ENCODE measurements at regions not wholly inside any gene's neighbourhood (a gene's known extent, or its start where the extent isn't known, plus 50 kb on each side); places are given as distances from the start of the nearest gene placed in this dataset.

DNA sequence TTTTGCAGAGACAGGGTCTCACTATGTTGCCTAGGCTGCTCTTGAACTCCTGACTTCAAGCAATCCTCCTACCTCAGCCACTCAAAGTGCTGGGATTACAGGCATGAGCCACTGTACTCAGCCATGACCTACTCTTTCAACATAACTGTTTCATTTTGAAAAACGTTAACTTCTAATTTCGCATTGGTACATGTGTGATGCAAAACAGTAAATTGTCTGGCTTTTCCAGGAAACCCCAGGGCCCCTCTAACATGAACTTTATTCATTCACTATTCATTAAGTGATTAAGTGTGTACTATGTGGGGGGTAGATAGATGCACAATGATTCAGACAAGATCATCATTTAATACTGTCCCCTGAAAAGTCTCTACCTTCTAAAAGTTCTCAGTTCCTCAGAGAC, 364.9 kb downstream of the SS18 start:
- H3K4me3 ChIP-seq (ENCODE audit: low read depth, low read length), result no peak overlapping the region
- DNase-seq (ENCODE audit: low read depth), result no peak
- TF ChIP-seq CTCF (IDR thresholded peaks at IDR 0.05; ENCODE audit: low read depth, low read length, missing control alignments), result no peak

DNA sequence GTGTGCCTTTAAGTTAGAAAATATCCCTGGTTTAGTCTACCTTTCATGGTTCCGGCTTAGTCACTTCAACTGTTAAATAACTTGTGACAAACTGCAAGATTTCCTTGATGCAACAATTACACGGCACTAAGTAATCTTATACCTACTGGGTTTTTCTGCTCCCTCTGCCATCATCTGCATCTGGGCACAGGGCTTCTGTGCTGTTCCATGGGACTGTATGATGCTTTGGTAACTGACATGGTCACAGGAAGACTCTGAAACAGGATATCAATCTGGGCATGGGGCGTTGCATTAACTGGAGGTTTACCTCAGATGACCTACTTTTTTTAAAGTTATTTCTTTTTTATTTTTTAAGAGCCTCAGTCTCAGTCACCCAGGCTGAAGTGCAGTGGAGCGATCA, 365.4 kb downstream of the SS18 start:
- no peak for DNase-seq (ENCODE audit: low read depth)
- TF ChIP-seq CTCF (IDR thresholded peaks at IDR 0.05; ENCODE audit: low read depth, low read length, missing control alignments), result no peak
- no peak overlapping the region for H3K4me3 ChIP-seq (ENCODE audit: low read depth, low read length)

DNA sequence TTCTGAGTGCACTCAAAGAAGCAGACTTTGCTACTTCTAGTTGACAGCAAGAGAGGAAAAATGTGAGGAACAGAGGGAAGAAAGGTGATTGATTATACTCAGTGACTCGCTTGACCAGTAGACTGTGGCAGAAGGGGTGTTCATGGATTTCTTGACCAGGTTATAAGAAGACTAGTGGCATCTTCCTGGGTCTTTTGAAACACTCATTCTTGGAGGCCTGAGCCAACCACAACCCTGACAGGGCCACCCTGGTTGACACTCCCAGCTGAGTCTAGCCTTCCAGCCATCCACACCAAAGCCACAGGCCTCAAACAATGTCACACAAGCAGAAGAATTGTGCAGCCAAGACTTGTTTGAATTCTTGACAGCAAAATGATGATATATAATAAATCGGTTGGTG, 366.3 kb downstream of the SS18 start:
- TF ChIP-seq CTCF (IDR thresholded peaks at IDR 0.05; ENCODE audit: low read depth, low read length, missing control alignments), result no peak
- no peak for DNase-seq (ENCODE audit: low read depth)
- H3K4me3 ChIP-seq (ENCODE audit: low read depth, low read length), result no peak overlapping the region

- H3K4me3 ChIP-seq (ENCODE audit: low read depth, low read length), result no peak overlapping the region
- DNase-seq (ENCODE audit: low read depth), result no peak
- no peak for TF ChIP-seq CTCF (IDR thresholded peaks at IDR 0.05; ENCODE audit: low read depth, low read length, missing control alignments)
Measured at GRCh38 chr18:25713103-25713502, 361.1 kb upstream of the ZNF521 start.

GRCh38 chr18:25710981-25711380, 359.0 kb upstream of the ZNF521 start:
- no peak for DNase-seq (ENCODE audit: low read depth)
- no peak overlapping the region for H3K4me3 ChIP-seq (ENCODE audit: low read depth, low read length)
- no peak for TF ChIP-seq CTCF (IDR thresholded peaks at IDR 0.05; ENCODE audit: low read depth, low read length, missing control alignments)

DNA sequence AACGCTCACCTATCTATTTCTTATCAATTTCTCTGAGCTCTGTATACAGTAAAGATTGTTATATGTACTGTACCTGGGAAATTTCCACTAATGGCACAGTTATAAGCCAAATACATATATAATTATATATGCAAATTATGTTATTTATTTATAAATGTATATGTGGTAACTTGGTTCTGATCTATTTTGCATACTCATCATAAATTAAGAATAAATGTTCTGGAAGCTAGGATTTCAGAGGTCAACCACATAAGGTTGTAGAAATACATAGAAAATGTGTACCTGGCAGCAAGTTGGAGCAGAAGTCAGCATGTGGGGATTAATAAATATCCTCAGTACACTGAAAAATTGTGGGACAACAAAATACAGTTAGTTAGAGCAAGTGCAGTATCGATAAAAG, 353.7 kb upstream of the ZNF521 start:
- TF ChIP-seq CTCF (IDR thresholded peaks at IDR 0.05; ENCODE audit: low read depth, low read length, missing control alignments), result no peak
- no peak for DNase-seq (ENCODE audit: low read depth)
- no peak overlapping the region for H3K4me3 ChIP-seq (ENCODE audit: low read depth, low read length)

- TF ChIP-seq CTCF (IDR thresholded peaks at IDR 0.05; ENCODE audit: low read depth, low read length, missing control alignments), result no peak
- DNase-seq (ENCODE audit: low read depth), result no peak
- H3K4me3 ChIP-seq (ENCODE audit: low read depth, low read length), result no peak overlapping the region
Measured at GRCh38 chr18:25704494-25704893, 352.5 kb upstream of the ZNF521 start.

Data from GM12864 (cell line).